ENCODE measurements at regions not wholly inside any gene's neighbourhood (a gene's known extent, or its start where the extent isn't known, plus 50 kb on each side); places are given as distances from the start of the nearest gene placed in this dataset.

DNA sequence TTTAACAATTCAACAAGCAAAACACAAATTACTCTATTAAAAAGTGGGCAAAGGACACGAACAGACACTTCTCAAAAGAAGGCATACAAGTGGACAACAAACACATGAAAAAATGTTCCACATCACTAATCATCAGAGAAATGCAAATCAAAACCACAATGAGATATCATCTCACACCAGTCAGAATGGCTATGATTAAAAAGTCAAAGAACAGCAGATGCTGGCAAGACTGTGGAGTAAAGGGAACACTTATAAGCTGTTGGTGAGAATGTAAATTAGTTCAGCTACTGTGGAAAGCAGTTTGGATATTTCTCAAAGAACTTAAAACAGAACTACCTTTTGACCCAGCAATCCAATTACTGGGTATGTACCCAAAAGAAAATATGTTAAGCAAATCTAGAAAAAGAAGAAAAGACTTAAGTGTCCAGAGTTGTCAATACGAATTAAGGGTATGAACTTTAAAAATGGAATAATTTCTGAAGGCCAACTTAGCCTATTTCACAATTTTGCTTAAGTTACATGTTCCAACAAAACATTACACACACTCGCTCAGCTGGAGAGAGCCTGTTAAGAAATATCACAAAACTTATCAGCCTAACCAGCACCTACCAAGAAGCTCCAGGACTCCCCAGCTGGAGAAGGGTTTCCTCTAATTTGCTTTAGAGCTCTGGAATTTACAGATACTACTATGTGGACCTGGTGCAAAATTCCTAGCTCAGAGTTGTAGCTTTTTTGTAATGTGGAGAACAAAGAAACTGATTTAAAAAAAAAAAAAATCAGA lies 232.1 kb downstream of the DUSP10 start:
- intact Hi-C loops (cut with DNase I; ENCODE audit: low total_unique reads) = no loop called here
- DNase-seq = no peak
- Histone ChIP-seq H3K4me3 (no peak overlapping the region), H3K9me3 (peaks cover 0 to 25% (median 22%) of the 10 kb centered on the region in 8 donors), H3K27ac (no peak overlapping the region), H3K36me3 (no peaks in the 10 kb centered on the region), H3K27me3 (replicated peaks in 1 of 7) (no peaks in the 10 kb centered on the region), H3K4me1 (no peaks in the 10 kb centered on the region)
- TF ChIP-seq, protein P1, sequence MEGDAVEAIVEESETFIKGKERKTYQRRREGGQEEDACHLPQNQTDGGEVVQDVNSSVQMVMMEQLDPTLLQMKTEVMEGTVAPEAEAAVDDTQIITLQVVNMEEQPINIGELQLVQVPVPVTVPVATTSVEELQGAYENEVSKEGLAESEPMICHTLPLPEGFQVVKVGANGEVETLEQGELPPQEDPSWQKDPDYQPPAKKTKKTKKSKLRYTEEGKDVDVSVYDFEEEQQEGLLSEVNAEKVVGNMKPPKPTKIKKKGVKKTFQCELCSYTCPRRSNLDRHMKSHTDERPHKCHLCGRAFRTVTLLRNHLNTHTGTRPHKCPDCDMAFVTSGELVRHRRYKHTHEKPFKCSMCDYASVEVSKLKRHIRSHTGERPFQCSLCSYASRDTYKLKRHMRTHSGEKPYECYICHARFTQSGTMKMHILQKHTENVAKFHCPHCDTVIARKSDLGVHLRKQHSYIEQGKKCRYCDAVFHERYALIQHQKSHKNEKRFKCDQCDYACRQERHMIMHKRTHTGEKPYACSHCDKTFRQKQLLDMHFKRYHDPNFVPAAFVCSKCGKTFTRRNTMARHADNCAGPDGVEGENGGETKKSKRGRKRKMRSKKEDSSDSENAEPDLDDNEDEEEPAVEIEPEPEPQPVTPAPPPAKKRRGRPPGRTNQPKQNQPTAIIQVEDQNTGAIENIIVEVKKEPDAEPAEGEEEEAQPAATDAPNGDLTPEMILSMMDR (IDR thresholded peaks at IDR 0.05 in 8 of 11, conservative IDR thresholded peaks at IDR 0.05 in 3 of 11) = no peak
- TF ChIP-seq POLR2AphosphoS5 (IDR thresholded peaks at IDR 0.05) = no peak
- TF ChIP-seq POLR2A (IDR thresholded peaks at IDR 0.05) = no peak
- WGBS, 5 donors = 71 to 85% (median 77%) methylated on average over 3 of the region's 3 CpGs

DNA sequence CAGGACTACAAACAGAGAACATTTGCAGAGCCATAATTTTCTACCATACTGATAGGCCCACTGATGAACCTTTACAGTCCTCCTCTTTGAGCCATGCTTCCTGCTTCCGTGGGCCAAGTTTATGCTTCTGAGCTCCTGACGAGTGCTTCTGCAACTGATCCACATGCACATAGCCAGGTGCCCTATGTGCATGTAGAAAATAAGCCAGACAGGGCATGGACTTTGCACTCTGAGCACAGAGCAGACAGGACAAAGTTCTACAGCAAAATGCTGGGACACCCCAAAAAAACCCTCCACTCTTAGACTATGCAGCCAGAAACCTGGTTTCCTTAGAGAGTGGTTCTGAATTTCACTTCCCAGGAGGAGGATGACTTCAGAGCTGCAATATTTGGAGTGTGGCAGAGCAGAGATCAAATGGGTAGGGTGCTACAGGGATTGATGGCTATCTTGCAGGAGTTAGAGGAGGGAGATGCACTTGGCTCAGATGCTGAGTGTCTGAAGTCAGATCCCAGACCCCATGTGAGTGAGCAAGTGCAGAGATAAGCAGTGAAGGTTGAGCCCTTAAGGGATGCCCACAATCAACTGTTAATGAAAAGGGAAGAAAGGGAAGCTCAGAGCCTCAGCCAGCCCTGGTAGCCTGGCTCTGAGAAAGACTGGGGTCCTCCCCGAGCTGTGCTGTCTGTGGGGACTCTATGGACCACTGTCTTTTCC lies 230.9 kb downstream of the DUSP10 start:
- TF ChIP-seq POLR2AphosphoS5 (IDR thresholded peaks at IDR 0.05) (no peak), POLR2A (IDR thresholded peaks at IDR 0.05) (no peak)
- TF ChIP-seq, protein P1 (IDR thresholded peaks at IDR 0.05 in 8 of 11, conservative IDR thresholded peaks at IDR 0.05 in 3 of 11) = no peak
- intact Hi-C loops (cut with DNase I; ENCODE audit: low total_unique reads) = no loop called here
- Histone ChIP-seq H3K36me3 (no peaks in the 10 kb centered on the region), H3K4me1 (no peaks in the 10 kb centered on the region), H3K9me3 (peaks cover 0 to 13% (median 10%) of the 10 kb centered on the region in 8 donors), H3K4me3 (no peak overlapping the region), H3K27me3 (replicated peaks in 1 of 7) (no peaks in the 10 kb centered on the region), H3K27ac (no peak overlapping the region)
- WGBS, 5 donors = 65 to 84% (median 80%) methylated on average over 3 of the region's 3 CpGs
- DNase-seq = no peak

DNA sequence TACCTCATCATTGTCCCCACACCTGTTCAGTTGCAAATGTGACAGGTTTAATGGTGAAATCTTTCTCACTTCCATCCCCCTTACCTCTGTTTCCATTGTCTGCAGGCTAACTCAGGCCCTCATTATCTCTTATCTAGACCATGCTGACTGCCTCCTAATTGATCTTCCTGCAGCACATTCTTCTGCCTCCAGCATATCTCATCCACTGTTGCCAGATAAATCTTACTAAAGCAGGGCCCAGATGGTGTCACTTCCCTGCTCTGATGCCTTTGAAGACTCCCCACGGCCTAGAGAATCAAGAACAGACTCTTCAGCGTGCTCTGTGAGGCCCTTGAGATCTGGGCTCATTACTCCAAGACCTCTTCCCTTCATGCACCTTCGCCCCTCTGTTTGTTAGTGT lies 230.1 kb downstream of the DUSP10 start:
- Histone ChIP-seq H3K27ac (no peak overlapping the region), H3K9me3 (peaks cover 0 to 5% (median 2%) of the 10 kb centered on the region in 8 donors), H3K4me1 (no peaks in the 10 kb centered on the region), H3K4me3 (no peak overlapping the region), H3K27me3 (replicated peaks in 1 of 7) (no peaks in the 10 kb centered on the region), H3K36me3 (no peaks in the 10 kb centered on the region)
- WGBS, 5 donors = 65 to 77% (median 76%) methylated on average over 3 of the region's 3 CpGs
- TF ChIP-seq, protein P1 (IDR thresholded peaks at IDR 0.05 in 8 of 11, conservative IDR thresholded peaks at IDR 0.05 in 3 of 11) = no peak
- TF ChIP-seq POLR2A (IDR thresholded peaks at IDR 0.05) = no peak
- no peak for TF ChIP-seq POLR2AphosphoS5 (IDR thresholded peaks at IDR 0.05)
- DNase-seq = no peak
- intact Hi-C loops (cut with DNase I; ENCODE audit: low total_unique reads) = no loop called here

DNA sequence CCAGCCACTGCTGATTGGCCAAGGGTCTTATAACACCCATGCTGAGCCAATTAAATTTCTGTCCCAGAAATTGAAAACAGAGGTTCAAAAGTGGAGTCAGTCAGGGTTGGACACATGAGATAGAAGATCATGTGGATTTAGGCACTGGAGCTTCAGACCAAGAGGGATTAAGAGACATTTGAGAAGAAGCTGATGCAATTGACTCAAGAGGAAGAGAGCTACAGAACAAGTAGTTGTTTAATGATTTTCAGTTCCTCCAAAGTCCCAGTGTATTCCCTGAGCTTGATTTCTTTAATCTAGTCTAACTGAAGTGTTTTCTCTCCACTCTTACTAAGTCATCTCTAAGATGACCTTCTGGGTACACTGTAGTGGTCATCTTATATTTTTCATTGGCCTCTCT lies 227.1 kb downstream of the DUSP10 start:
- no peak for DNase-seq
- H3K4me1 ChIP-seq = no peaks in the 10 kb centered on the region
- intact Hi-C loops (cut with DNase I; ENCODE audit: low total_unique reads) = no loop called here
- no peaks in the 10 kb centered on the region for H3K27me3 ChIP-seq (replicated peaks in 1 of 7)
- no peak overlapping the region for H3K27ac ChIP-seq
- no peak for TF ChIP-seq POLR2AphosphoS5 (IDR thresholded peaks at IDR 0.05)
- TF ChIP-seq POLR2A (IDR thresholded peaks at IDR 0.05) = no peak
- H3K9me3 ChIP-seq = no peaks in the 10 kb centered on the region
- no peak overlapping the region for H3K4me3 ChIP-seq
- no peaks in the 10 kb centered on the region for H3K36me3 ChIP-seq

Data from spleen (tissue), 11 donors.